A673 (cell line): ENCODE measurements at regions not wholly inside any gene's neighbourhood (a gene's known extent, or its start where the extent isn't known, plus 50 kb on each side); places are given as distances from the start of the nearest gene placed in this dataset.

ENCODE experiments used
- BruUV-seq: library from RNA; stranded (reverse); fragments of 400-500 nt; replicated peaks from 2 replicates; lab custom pipeline; 2021; lab: Mats Ljungman, UMichigan
- CTCF ChIA-PET: fragments of 300-600 bp; sonication (Branson Sonifier 250); formaldehyde crosslinking; loops from one replicate; lab custom pipeline; 2022; ENCODE audit warnings: antibody characterized with exemption; lab: Charles Lee
- POLR2A ChIA-PET: fragments of 300-600 bp; sonication (Branson Sonifier 250); formaldehyde crosslinking; loops from one replicate; lab custom pipeline; 2022; ENCODE audit warnings: antibody characterized with exemption; ENCODE audit not compliant: low non-redundant PET; lab: Charles Lee
- DNase-seq: peaks from one replicate; pipeline ENCODE4 v3.0.0-alpha.2; 2015; ENCODE audit warnings: low spot score
- H3K27ac ChIP-seq: fragments of 200-600 bp; sonication (generic); 2 replicates; pipeline ENCODE4 v1.5.1; 2016; ENCODE audit warnings: mixed run types, low read depth, mild to moderate bottlenecking, mixed read lengths, antibody characterized with exemption, low read length; ENCODE audit not compliant: poor library complexity, severe bottlenecking
- H3K27me3 ChIP-seq: fragments of 200-600 bp; sonication (generic); replicated peaks from 2 replicates; pipeline ENCODE4 v1.6.1; 2017; ENCODE audit warnings: mixed run types, low read depth, mild to moderate bottlenecking, mixed read lengths, antibody characterized with exemption, low read length; ENCODE audit not compliant: insufficient read depth, poor library complexity
- H3K36me3 ChIP-seq: fragments of 200-600 bp; sonication (generic); 2 replicates; pipeline ENCODE4 v1.6.1; 2016; ENCODE audit warnings: mixed run types, mild to moderate bottlenecking, mixed read lengths, antibody characterized with exemption, low read length; ENCODE audit not compliant: insufficient read depth, poor library complexity, severe bottlenecking
- H3K4me1 ChIP-seq: fragments of 200-600 bp; sonication (generic); 2 replicates; pipeline ENCODE4 v1.6.1; 2017; ENCODE audit warnings: mixed run types, mild to moderate bottlenecking, mixed read lengths, antibody characterized with exemption, low read length; ENCODE audit not compliant: insufficient read depth, poor library complexity, severe bottlenecking
- H3K4me3 ChIP-seq: fragments of 200-600 bp; sonication (generic); 2 replicates; pipeline ENCODE4 v1.5.1; 2016; ENCODE audit warnings: low read depth, mixed run types, mild to moderate bottlenecking, mixed read lengths, low read length; ENCODE audit not compliant: poor library complexity, severe bottlenecking
- H3K9me3 ChIP-seq: fragments of 200-600 bp; sonication (generic); 2 replicates; pipeline ENCODE4 v1.6.1; 2016; ENCODE audit warnings: mixed run types, low read depth, mild to moderate bottlenecking, mixed read lengths, antibody characterized with exemption, low read length; ENCODE audit not compliant: poor library complexity, severe bottlenecking
- EZH2 ChIP-seq: fragments of 200-600 bp; sonication (generic); IDR thresholded peaks from 2 replicates; pipeline ENCODE4 v1.6.1; 2017; ENCODE audit warnings: borderline replicate concordance, low read depth, mild to moderate bottlenecking, mixed read lengths, antibody characterized with exemption, low read length; ENCODE audit not compliant: poor library complexity, severe bottlenecking
- intact Hi-C: fragments of 100-400 bp; cut with micrococcal nuclease; formaldehyde crosslinking; loops from one replicate; pipeline ENCODE4 v1.10.0; 2022; ENCODE audit not compliant: unreplicated experiment
- TF ChIP-seq, protein P1 (sequence below): fragments of 300-800, 200-600 bp; sonication (generic); conservative IDR thresholded peaks from 2 replicates; pipeline ENCODE4 v1.5.1; 2017; ENCODE audit warnings: low read depth, mild to moderate bottlenecking, antibody characterized with exemption, low read length, moderate library complexity, mixed read lengths

DNA sequence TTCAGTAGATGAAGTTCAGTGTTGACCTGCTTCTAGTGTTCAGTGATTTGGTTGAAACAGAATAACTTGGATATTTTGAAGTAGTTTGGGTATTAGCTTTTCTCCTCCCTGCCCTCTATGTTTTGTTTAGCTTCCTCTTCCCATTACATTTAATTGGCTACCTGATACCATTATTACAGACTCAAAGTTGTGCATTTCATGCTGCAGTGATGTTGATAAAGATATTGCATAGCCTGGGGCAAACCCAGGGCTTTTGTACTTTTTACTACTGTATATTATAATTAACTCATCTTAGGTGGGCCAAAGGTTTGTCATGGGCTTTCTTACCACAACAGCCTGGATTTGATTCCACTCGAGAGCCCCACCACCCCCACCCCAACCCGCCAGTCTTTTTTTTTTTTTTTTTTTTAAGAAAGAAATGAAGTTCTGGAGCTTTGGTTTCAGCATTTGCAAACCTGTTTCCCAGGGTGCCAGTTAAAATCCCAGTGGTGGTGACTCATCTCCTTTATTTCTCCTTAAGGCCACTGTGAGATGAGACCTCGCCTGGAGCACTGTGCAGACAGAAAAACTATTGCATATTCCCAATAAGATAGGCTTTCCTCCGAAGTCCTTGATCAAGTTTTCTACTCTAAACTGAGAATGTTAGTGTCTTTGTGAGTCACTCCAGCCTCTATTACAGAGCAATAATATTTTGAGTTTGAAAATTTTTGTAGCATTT is 393.7 kb upstream of the FANCL start:
- Histone ChIP-seq H3K27ac (no peak overlapping the region), H3K9me3 (no peaks in the 10 kb centered on the region), H3K4me1 (no peaks in the 10 kb centered on the region), H3K4me3 (no peak overlapping the region), H3K27me3 (no peaks in the 10 kb centered on the region), H3K36me3 (no peaks in the 10 kb centered on the region)
- DNase-seq, result peak; percentile 48
- TF ChIP-seq EZH2, result no peak
- TF ChIP-seq, protein P1, sequence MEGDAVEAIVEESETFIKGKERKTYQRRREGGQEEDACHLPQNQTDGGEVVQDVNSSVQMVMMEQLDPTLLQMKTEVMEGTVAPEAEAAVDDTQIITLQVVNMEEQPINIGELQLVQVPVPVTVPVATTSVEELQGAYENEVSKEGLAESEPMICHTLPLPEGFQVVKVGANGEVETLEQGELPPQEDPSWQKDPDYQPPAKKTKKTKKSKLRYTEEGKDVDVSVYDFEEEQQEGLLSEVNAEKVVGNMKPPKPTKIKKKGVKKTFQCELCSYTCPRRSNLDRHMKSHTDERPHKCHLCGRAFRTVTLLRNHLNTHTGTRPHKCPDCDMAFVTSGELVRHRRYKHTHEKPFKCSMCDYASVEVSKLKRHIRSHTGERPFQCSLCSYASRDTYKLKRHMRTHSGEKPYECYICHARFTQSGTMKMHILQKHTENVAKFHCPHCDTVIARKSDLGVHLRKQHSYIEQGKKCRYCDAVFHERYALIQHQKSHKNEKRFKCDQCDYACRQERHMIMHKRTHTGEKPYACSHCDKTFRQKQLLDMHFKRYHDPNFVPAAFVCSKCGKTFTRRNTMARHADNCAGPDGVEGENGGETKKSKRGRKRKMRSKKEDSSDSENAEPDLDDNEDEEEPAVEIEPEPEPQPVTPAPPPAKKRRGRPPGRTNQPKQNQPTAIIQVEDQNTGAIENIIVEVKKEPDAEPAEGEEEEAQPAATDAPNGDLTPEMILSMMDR, result no peak
- no TSS peak for BruUV-seq
- POLR2A ChIA-PET, result no interaction called here
- CTCF ChIA-PET, result interaction anchor here (0.6 kb wide), 1 partner anchor 40 kb away, joined by 3 read pairs; no protein-coding TSS in a partner anchor
- intact Hi-C loops, result no loop called here

DNA sequence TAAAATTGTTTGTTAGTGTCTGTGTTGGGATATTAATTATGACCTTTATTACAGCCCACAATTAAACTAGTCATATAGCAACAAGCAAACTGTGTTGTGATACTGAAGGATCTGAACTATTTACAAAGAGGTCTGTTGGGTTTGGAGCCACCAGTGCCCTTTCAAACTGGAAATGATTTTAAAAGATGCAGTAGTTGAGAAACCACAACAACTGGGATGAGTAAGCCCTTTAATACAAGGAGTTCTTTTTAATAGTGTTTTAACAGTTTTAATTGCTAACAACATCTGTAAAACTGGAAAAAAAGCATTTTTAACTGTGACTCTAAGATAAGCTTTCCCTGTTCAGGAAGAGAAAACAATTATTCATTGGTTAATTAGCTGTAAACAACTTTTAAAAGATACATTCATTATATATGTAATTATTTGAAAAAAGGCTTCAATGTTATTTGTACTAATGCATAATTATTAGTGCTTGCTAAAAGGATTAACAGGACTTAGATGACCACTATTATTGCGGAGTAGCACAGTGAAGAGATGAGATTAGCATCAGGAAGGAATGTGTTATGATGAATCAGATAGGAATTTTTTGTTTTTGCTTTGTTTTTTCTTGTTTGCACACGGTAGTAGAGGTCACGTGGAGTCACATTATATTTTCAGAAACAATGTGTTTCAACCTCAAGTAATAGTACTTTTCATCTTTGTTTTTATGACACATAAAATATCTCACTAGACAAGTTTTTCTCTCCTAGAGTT is 392.7 kb upstream of the FANCL start:
- no peak for TF ChIP-seq EZH2
- TF ChIP-seq, protein P1, result no peak
- peak; percentile 17 for DNase-seq
- intact Hi-C loops, result no loop called here
- no peaks in the 10 kb centered on the region for H3K36me3 ChIP-seq
- no peaks in the 10 kb centered on the region for H3K27me3 ChIP-seq
- CTCF ChIA-PET, result no interaction called here
- no TSS peak for BruUV-seq
- no peak overlapping the region for H3K27ac ChIP-seq
- no peaks in the 10 kb centered on the region for H3K9me3 ChIP-seq
- POLR2A ChIA-PET, result no interaction called here
- H3K4me1 ChIP-seq, result no peaks in the 10 kb centered on the region
- H3K4me3 ChIP-seq, result no peak overlapping the region

DNA sequence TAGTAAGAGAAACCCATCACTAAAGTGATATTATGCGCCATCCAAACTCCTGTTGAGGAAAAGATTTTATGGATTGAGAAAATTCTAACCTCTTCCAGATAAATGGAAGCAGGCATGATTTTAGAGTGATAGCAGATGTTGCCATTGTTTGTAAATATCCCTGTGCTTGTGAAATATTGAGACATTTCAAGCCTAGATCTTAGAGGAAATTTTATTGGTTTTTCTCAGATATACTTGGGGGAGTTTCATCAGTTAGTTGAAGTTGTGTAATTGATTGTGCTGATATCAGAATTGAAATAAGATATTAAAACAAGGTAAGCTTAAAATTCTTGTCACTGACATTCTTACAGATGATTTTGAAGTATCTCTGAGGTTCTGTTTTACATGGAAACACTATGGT is 390.9 kb upstream of the FANCL start:
- no TSS peak for BruUV-seq
- Histone ChIP-seq H3K4me1 (no peaks in the 10 kb centered on the region), H3K27ac (no peak overlapping the region), H3K36me3 (no peaks in the 10 kb centered on the region), H3K9me3 (no peaks in the 10 kb centered on the region), H3K27me3 (no peaks in the 10 kb centered on the region), H3K4me3 (no peak overlapping the region)
- no peak for DNase-seq
- ChIA-PET POLR2A (no interaction called here), CTCF (no interaction called here)
- TF ChIP-seq EZH2, result no peak
- TF ChIP-seq, protein P1, result no peak
- intact Hi-C loops, result no loop called here
